Osteocyte (in vitro differentiated cells): ENCODE measurements at regions not wholly inside any gene's neighbourhood (a gene's known extent, or its start where the extent isn't known, plus 50 kb on each side); places are given as distances from the start of the nearest gene placed in this dataset.

ENCODE experiments used
- DNase-seq: peaks from one replicate; pipeline ENCODE4 v3.0.0; 2021; ENCODE audit warnings: mixed read lengths; ENCODE audit not compliant: unreplicated experiment; ENCODE audit errors: extremely low spot score
- H3K27ac Mint-ChIP-seq: one replicate; pipeline ENCODE4 v1.8.0; 2021; ENCODE audit warnings: mild to moderate bottlenecking, mixed read lengths; ENCODE audit not compliant: unreplicated experiment
- H3K27me3 Mint-ChIP-seq: one replicate; pipeline ENCODE4 v1.8.0; 2021; ENCODE audit warnings: mixed read lengths; ENCODE audit not compliant: unreplicated experiment
- H3K36me3 Mint-ChIP-seq: one replicate; pipeline ENCODE4 v1.8.0; 2021; ENCODE audit warnings: mixed read lengths; ENCODE audit not compliant: unreplicated experiment
- H3K4me1 Mint-ChIP-seq: one replicate; pipeline ENCODE4 v1.8.0; 2021; ENCODE audit warnings: mixed read lengths; ENCODE audit not compliant: unreplicated experiment
- H3K4me3 Mint-ChIP-seq: one replicate; pipeline ENCODE4 v1.8.0; 2021; ENCODE audit warnings: mild to moderate bottlenecking, moderate library complexity, mixed read lengths; ENCODE audit not compliant: unreplicated experiment
- H3K9me3 Mint-ChIP-seq: one replicate; pipeline ENCODE4 v1.8.0; 2021; ENCODE audit warnings: mixed read lengths; ENCODE audit not compliant: unreplicated experiment
- TF ChIP-seq, protein P1 (sequence below): fragments of 200-600 bp; sonication (generic); IDR thresholded peaks from 2 replicates; pipeline ENCODE4 v1.5.0; 2021; ENCODE audit warnings: antibody characterized with exemption, mild to moderate bottlenecking, moderate library complexity

DNA sequence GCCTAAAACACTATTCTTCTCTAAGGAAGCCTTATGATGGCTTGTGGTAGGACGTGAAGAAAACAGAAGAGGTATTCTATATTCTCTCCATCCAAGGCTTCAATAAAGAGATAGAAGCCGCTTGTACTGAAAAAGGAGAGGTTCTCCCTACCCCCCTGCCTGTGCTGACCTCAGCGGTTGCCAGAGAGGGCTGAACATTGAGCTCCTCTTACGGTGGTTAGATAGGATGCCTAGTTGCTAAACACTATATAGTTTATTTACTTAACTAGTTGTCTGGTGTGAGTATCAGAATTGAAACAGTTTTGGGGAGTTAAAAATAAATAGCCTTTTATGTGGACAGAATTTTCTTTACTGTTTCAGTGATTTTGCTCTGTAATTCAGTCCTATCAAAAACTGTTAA, 112.2 kb downstream of the TFPI2 start:
- Mint-ChIP-seq H3K27me3 (peaks cover 76% of the 10 kb centered on the region), H3K27ac (no peak overlapping the region), H3K4me1 (no peaks in the 10 kb centered on the region), H3K4me3 (no peak overlapping the region), H3K36me3 (no peaks in the 10 kb centered on the region), H3K9me3 (no peaks in the 10 kb centered on the region)
- no peak for DNase-seq
- TF ChIP-seq, protein P1, sequence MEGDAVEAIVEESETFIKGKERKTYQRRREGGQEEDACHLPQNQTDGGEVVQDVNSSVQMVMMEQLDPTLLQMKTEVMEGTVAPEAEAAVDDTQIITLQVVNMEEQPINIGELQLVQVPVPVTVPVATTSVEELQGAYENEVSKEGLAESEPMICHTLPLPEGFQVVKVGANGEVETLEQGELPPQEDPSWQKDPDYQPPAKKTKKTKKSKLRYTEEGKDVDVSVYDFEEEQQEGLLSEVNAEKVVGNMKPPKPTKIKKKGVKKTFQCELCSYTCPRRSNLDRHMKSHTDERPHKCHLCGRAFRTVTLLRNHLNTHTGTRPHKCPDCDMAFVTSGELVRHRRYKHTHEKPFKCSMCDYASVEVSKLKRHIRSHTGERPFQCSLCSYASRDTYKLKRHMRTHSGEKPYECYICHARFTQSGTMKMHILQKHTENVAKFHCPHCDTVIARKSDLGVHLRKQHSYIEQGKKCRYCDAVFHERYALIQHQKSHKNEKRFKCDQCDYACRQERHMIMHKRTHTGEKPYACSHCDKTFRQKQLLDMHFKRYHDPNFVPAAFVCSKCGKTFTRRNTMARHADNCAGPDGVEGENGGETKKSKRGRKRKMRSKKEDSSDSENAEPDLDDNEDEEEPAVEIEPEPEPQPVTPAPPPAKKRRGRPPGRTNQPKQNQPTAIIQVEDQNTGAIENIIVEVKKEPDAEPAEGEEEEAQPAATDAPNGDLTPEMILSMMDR: no peak

DNA sequence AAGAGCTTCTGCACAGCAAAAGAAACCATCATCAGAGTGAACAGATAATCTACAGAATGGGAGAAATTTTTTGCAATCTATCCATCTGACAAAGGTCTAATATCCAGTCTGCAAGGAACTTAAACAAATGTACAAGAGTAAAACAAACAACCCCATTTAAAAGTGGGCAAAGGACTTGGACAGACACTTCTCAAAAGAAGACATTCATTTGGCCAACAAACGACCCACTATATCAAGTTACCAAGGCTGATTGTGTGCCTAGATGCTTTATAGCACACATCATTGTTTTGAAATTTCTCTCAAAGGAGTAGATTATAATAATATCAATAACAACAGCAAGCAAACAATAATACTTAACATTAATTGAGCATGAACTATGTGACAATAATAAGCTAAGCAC, 117.1 kb downstream of the TFPI2 start:
- H3K36me3 Mint-ChIP-seq: no peaks in the 10 kb centered on the region
- DNase-seq: no peak
- peaks cover 83% of the 10 kb centered on the region for H3K27me3 Mint-ChIP-seq
- peaks cover 6% of the 10 kb centered on the region for H3K9me3 Mint-ChIP-seq
- H3K27ac Mint-ChIP-seq: no peak overlapping the region
- TF ChIP-seq, protein P1: no peak
- H3K4me3 Mint-ChIP-seq: no peak overlapping the region
- no peaks in the 10 kb centered on the region for H3K4me1 Mint-ChIP-seq

DNA sequence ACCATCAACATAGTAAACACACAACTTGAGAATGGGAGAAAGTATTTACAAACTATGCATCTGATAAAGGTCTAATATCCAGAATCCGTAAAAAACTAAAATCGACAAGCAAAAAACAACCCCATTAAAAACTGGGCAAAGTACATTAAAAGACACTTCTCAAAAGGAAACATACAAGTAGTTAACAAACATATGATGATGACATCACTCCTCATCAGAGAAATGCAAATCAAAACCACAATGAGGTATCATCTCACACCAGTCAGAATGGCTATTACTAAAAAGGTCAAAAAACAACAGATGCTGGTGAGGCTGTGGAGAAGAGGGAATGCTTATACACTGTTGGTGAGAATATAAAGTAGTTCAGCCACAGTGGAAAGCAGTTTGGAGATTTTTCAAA, 125.1 kb downstream of the TFPI2 start:
- no peak for DNase-seq

DNA sequence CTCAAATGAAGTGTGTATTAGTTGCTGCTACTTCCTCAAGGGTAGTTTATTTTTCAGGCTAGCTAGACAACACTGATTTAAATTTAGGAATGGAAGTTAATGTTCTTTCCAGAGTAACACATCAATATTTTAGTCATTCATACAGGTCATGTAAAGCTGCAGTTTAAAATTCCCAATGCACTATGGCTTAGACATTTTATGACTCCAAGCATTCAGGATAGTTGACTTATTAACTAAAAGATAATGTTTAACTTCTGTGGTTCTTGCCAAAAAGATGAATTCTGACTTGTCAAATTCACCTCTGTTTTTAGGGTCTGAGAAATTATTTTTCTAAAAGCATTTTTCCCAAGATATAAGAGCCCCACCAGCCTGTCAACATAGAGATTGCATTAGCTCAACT, 131.9 kb downstream of the TFPI2 start:
- Mint-ChIP-seq H3K4me3 (no peak overlapping the region), H3K9me3 (no peaks in the 10 kb centered on the region), H3K4me1 (no peaks in the 10 kb centered on the region), H3K27ac (no peak overlapping the region), H3K36me3 (no peaks in the 10 kb centered on the region), H3K27me3 (peaks cover 13% of the 10 kb centered on the region)
- DNase-seq: no peak
- TF ChIP-seq, protein P1: no peak

More for the DNA sequence above, 125.1 kb downstream of the TFPI2 start:
- TF ChIP-seq, protein P1: no peak
- H3K27ac Mint-ChIP-seq: no peak overlapping the region
- H3K9me3 Mint-ChIP-seq: no peaks in the 10 kb centered on the region
- H3K4me1 Mint-ChIP-seq: peaks cover 5% of the 10 kb centered on the region
- no peak overlapping the region for H3K4me3 Mint-ChIP-seq
- no peaks in the 10 kb centered on the region for H3K36me3 Mint-ChIP-seq
- H3K27me3 Mint-ChIP-seq: peaks cover 31% of the 10 kb centered on the region

DNA sequence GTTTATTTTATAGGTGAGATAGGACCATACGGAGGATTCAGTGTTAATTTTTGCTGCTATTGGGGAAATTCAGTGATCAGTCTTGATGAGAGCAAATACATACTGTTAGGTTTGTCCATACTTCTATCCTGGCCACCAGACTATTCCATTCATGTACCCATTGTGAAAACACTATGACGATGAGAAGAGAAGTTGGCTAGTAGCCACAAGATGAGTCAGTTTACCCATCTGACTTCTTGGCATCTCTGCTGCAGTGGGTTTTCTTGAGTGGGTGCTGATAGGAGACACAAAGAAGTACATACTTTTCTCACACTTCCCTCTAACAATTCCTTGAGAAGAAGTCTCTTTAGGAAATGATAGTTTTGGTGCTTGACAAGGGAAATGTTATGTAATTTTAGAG, 133.1 kb downstream of the TFPI2 start:
- Mint-ChIP-seq H3K36me3 (no peaks in the 10 kb centered on the region), H3K4me3 (no peak overlapping the region), H3K27me3 (peaks cover 19% of the 10 kb centered on the region), H3K4me1 (no peaks in the 10 kb centered on the region), H3K27ac (no peak overlapping the region), H3K9me3 (no peaks in the 10 kb centered on the region)
- DNase-seq: no peak
- TF ChIP-seq, protein P1: no peak
